ENCODE measurements at regions not wholly inside any gene's neighbourhood (a gene's known extent, or its start where the extent isn't known, plus 50 kb on each side); places are given as distances from the start of the nearest gene placed in this dataset.

- Mint-ChIP-seq H3K4me3 (ENCODE audit: unreplicated experiment) (no peak overlapping the region), H3K9me3 (ENCODE audit: low read depth) (peaks cover 5% of the 10 kb centered on the region), H3K4me1 (ENCODE audit: low read depth) (no peaks in the 10 kb centered on the region), H3K27me3 (ENCODE audit: low read depth) (no peaks in the 10 kb centered on the region), H3K27ac (ENCODE audit: unreplicated experiment) (no peak overlapping the region), H3K36me3 (ENCODE audit: low read depth) (no peaks in the 10 kb centered on the region)
- DNase-seq (ENCODE audit: low spot score): no peak
- no peak for TF ChIP-seq CTCF (IDR thresholded peaks at IDR 0.05)
These were observed 84.2 kb upstream of the PTPRD start for GRCh38 chr9:10697044-10697443.

- Mint-ChIP-seq H3K27ac (ENCODE audit: unreplicated experiment) (no peak overlapping the region), H3K27me3 (ENCODE audit: low read depth) (no peaks in the 10 kb centered on the region), H3K4me3 (ENCODE audit: unreplicated experiment) (no peak overlapping the region), H3K9me3 (ENCODE audit: low read depth) (peaks cover 12% of the 10 kb centered on the region), H3K4me1 (ENCODE audit: low read depth) (peaks cover 3% of the 10 kb centered on the region), H3K36me3 (ENCODE audit: low read depth) (no peaks in the 10 kb centered on the region)
- no peak for TF ChIP-seq CTCF (IDR thresholded peaks at IDR 0.05)
- DNase-seq (ENCODE audit: low spot score): no peak
These were observed 87.5 kb upstream of the PTPRD start for GRCh38 chr9:10700291-10700690.

- Mint-ChIP-seq H3K4me3 (ENCODE audit: unreplicated experiment) (no peak overlapping the region), H3K9me3 (ENCODE audit: low read depth) (peaks cover 12% of the 10 kb centered on the region), H3K4me1 (ENCODE audit: low read depth) (peaks cover 3% of the 10 kb centered on the region), H3K27ac (ENCODE audit: unreplicated experiment) (no peak overlapping the region), H3K36me3 (ENCODE audit: low read depth) (no peaks in the 10 kb centered on the region), H3K27me3 (ENCODE audit: low read depth) (no peaks in the 10 kb centered on the region)
- no peak for TF ChIP-seq CTCF (IDR thresholded peaks at IDR 0.05)
- DNase-seq (ENCODE audit: low spot score): no peak
These were observed 88.1 kb upstream of the PTPRD start for GRCh38 chr9:10700915-10701314.

- Mint-ChIP-seq H3K27me3 (ENCODE audit: low read depth) (no peaks in the 10 kb centered on the region), H3K27ac (ENCODE audit: unreplicated experiment) (no peak overlapping the region)
These were observed 89.1 kb upstream of the PTPRD start for GRCh38 chr9:10701906-10702305.

GRCh38 chr9:10703139-10703538 is 90.3 kb upstream of the PTPRD start:
- Mint-ChIP-seq H3K27ac (ENCODE audit: unreplicated experiment) (no peak overlapping the region), H3K4me1 (ENCODE audit: low read depth) (peaks cover 3% of the 10 kb centered on the region), H3K4me3 (ENCODE audit: unreplicated experiment) (no peak overlapping the region), H3K36me3 (ENCODE audit: low read depth) (no peaks in the 10 kb centered on the region), H3K9me3 (ENCODE audit: low read depth) (peaks cover 12% of the 10 kb centered on the region), H3K27me3 (ENCODE audit: low read depth) (no peaks in the 10 kb centered on the region)
- DNase-seq (ENCODE audit: low spot score): no peak
- TF ChIP-seq CTCF (IDR thresholded peaks at IDR 0.05): no peak

More at GRCh38 chr9:10701906-10702305, 89.1 kb upstream of the PTPRD start:
- Mint-ChIP-seq H3K4me3 (ENCODE audit: unreplicated experiment) (no peak overlapping the region), H3K36me3 (ENCODE audit: low read depth) (no peaks in the 10 kb centered on the region), H3K4me1 (ENCODE audit: low read depth) (peaks cover 3% of the 10 kb centered on the region), H3K9me3 (ENCODE audit: low read depth) (peaks cover 12% of the 10 kb centered on the region)
- TF ChIP-seq CTCF (IDR thresholded peaks at IDR 0.05): no peak
- no peak for DNase-seq (ENCODE audit: low spot score)

Data from chondrocyte (in vitro differentiated cells).